ENCODE measurements at regions not wholly inside any gene's neighbourhood (a gene's known extent, or its start where the extent isn't known, plus 50 kb on each side); places are given as distances from the start of the nearest gene placed in this dataset.
A peak's percentile ranks its signal among the peaks of the same experiment; 100 is the strongest.
"Not testable (repeated sequence)": the region's sequence is repeated elsewhere in the genome, so short reads cannot be mapped to it uniquely, and the experiment has no call there.

- no peak for DNase-seq
These were observed 91.8 kb upstream of the CNKSR3 start for GRCh38 chr6:154602296-154602695.

DNA sequence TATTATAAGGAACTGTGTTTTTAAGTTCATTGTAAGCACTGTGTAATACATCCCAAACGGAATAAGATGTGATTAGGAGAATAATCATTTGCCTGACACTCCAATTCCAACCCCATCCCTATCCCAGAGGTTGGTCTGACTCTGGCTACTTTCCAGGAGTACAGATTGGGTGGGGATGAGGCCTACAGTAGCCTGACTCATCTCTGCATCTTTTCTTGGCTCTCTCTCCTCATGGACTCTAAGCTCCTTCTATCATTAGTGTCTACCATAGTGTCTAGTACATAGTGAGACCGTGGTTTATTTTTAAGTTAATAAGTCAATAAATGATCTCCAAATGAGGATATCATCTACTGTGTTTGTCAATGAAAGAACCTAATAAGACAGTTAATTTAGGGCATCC lies 92.2 kb upstream of the CNKSR3 start:
- no peak for DNase-seq

DNA sequence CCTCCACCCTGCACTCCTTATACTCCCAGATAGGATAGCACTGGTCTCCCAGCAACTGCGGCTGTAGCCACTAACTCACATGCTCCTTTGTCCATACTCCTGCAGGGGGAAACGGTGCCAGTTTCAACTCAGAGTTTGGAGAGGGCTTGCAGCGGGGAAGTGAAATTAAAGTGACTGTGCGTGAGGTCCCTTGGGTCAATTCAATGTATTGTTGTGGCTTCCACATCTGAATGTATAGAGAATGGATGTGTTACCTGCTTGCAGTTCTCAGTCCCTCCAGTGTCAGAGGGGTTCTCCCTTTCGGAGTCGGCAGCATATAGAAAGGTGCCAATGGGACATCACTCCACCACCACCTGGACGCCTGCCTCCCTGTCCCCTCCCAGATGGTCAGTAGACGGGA lies 93.6 kb upstream of the CNKSR3 start:
- no peak for DNase-seq

- DNase-seq, result no peak
These were observed 94.8 kb upstream of the CNKSR3 start for GRCh38 chr6:154605178-154605881.

GRCh38 chr6:154605882-154606370 lies 95.4 kb upstream of the CNKSR3 start:
- DNase-seq, result no peak

DNA sequence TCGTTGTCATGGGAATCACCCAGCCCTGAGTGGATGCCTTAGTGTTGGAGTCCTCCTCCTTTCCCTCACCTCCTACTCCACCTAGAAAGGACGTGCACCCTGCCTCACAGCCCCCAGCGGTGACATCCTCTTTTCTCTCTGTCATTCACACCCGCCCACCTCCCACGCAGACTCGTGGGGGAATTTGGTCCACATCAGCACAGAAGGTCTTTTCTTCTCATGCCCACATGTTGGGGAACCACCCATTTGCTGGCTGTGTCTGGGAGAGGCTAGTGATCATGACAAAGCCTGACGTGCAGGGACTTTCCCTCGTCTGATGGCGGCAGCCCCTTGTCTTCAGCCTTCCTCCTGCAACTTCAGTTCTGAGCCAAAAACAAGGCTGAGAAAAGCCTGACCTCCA lies 96.0 kb upstream of the CNKSR3 start:
- DNase-seq, result no peak

DNA sequence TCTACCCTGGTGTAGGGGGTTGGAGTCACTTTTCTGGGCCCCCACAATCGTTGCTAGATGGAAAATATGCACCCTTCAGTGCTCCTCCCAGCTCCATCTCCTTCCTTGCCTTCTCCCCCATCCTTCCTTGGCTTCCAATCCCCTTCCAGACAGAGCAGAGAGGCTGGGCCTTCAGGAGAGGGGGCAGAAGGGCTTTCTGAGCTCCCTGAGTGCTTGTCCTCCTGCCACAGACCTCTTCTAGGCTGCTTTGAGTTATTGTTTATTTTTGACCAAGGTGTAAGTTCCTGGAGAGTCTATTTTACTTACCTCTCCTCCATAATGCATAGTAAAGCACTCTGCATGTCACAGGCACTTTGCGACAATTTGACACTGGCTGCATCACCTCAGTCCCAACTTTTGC lies 96.4 kb upstream of the CNKSR3 start:
- no peak for DNase-seq

GRCh38 chr6:154611241-154611640 lies 100.8 kb upstream of the CNKSR3 start:
- no peak for DNase-seq

- no peak for DNase-seq
These were observed 101.4 kb upstream of the CNKSR3 start for GRCh38 chr6:154611847-154612246.

DNA sequence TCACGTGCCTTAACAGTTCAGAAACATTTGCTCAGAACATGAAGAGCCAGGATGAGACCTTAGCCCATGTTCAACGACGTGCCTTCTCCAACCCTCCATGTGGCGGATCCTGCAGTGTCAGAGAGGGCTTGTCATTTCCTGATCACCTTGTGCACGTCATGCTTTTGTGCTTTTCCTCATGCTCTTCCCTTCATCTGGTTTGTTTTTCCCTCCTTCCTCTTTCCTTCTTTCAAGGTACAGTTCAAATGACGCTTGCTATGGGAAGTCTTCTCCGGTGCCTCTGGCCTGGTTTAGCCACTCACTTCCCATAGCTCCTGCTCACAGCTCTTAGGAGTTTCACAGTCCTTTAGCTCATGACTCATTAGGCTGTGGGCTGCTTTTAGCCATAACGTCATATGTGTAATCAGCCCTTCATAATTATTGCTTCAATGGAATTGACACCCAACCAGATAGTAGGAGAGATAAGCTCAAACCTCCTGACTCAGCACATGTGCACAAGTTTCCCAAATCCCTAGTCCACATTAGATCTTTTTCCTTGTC lies 102.7 kb upstream of the CNKSR3 start:
- DNase-seq, result no peak

DNA sequence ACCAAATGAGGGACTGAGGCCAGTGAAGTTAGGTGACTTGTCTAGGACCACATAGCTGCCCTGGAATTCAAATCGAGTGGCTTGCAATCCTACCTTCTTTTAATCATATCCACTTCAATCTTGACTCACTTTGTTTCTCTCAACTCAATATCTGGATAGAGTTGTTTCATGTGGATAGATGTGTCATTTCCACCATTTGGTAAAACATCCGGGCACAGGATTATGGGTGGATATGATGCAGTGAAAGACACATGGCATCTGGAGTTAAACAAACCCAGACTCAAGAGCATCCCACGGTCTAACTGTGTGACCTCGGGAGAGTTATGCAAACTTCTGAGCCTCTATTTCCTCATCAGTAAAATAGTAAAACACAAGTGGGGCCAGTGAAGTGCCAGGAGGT lies 103.6 kb upstream of the CNKSR3 start:
- DNase-seq, result no peak

- no peak for DNase-seq
These were observed 104.2 kb upstream of the CNKSR3 start for GRCh38 chr6:154614641-154615040.

DNA sequence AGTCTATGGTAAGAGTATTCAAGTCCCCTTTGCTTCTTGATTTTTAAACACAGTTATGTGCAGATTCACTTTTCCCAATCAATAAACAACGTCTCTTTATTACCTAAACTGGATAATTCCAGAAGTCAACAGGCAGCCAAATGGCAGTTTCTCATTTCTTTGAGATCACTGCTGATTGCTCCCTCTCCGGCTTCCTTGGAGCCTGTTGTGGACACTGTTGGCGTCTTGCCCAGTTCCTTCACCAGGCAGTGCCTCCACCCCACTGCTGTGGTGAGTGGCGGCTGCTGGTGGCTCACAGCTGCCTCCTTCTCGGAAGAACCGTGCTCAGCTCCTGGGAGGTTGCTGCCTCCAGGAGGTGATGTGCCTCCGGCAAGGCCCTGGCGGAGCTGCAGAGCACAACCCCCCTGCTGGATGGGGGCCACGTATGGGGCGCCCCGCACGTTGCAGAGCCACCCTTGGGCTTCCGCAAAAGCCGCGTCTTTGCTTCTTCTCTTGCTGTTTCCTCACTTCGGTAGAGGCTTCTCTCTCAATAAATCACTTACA lies 105.1 kb upstream of the CNKSR3 start:
- DNase-seq, result peak; percentile 4

DNA sequence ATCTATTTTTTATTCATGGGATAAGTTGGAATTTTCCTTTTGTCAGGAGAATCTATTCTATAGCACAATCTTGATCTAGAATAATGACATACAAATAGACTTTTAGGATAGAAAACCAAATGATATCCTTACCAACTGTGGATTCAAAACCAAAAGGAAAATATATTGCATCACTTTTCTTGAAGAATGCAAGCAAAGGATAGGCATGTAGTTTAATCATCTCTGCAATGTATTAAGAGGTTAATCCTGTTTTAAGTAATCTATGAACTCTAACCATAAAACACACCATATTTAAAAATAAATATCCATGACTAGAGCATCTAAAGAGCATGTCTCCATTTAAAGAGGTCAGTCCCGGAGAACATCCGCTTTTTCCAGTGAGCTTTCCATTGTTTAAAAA lies 106.7 kb upstream of the CNKSR3 start:
- DNase-seq, result no peak

DNA sequence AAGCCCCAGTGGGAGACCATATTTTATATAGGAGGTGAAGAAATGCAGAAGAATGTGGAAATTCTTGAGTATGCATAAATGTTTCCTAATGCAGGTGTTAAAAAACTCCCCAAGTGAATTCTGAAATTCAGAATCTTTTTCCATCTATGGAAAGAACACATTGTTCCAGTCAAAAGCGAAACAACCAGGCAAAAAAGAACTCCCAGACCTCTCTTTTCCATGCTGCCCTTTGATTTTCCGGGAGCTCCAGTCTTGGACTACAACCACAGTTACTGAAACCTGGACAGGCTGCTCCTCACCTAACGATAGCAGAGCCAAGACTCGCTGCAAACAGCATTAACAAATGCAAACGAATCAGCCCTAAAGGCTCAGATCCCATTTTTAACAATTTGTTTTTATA lies 108.7 kb upstream of the CNKSR3 start:
- DNase-seq, result no peak

- no peak for DNase-seq
These were observed 111.2 kb upstream of the CNKSR3 start for GRCh38 chr6:154621686-154622085.

DNA sequence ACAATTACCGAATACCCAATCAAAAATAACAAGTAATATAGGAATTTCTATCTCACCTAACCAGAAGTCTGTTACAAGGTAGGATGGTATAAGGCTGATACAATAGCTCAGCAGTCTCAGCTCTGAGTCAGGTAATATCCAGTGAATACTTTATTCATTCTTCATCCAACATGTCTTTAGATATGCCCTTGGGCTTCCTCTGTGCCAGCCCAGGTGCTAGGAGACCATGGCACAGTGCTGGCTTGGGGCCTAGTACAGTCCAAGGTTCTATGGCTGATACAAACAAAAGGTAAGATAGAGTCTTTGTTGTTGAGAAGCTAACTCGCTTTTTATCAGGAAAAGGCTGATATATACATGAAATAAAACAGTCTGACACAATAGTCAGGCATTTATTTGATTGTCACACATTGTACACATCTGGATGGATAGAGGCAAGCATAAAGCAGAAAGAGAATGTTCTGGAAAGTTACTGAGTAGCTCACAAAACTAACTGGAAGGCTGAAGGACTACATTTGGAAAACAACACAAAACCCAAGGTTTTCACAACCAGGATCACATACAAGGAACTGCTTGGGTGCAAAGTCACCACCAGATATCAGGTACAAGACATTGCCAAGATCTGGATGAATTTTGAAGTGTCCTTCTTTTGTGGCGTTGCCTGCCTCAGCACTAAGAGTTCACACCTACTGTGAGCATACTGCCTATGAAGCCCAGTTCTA lies 110.4 kb upstream of the SCAF8 start:
- no peak for DNase-seq

DNA sequence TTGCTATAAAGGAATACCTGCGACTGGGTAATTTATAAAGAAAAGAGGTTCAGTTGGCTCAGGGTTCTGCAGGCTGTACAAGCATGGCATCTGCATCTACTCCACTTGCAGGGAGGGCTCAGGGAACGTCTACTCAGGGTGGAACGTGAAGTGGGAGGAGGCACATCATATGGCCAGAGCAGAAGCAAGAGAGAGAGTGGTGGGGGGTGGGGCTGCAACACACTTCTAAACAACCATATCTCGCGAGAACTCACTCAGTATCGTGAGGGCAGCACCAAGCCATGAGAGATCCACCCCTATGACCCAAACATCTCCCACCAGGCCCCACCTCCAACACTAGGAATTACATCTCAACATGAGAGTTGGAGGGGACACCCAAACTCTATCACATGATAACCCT lies 109.8 kb upstream of the SCAF8 start:
- no peak for DNase-seq

DNA sequence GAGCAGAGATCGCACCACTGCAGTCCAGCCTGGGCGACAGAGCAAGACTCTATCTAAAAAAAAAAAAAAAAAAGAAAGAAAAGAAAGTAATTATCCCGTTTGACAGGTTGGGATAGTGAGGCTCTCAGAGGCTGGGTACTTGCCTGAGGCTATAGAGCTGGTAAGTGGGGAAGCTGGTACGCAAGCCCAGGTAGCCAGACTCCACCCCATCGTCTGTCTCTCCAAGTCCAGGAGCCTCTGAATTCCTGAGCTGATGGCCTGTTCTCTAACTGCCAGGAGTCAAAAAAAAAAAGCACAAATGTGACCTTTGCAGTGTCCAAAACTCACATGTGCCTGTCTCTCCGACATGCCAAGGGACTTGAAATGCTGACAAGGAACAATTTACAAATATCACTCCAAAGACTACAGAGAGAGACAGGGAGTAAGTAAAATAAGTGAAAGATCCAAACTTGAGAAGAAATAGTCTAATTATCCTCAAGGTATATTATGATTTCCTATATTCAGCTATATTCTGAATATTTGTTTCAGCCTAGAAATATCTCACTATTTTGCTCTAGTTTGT lies 109.1 kb upstream of the SCAF8 start:
- DNase-seq, result no peak

DNA sequence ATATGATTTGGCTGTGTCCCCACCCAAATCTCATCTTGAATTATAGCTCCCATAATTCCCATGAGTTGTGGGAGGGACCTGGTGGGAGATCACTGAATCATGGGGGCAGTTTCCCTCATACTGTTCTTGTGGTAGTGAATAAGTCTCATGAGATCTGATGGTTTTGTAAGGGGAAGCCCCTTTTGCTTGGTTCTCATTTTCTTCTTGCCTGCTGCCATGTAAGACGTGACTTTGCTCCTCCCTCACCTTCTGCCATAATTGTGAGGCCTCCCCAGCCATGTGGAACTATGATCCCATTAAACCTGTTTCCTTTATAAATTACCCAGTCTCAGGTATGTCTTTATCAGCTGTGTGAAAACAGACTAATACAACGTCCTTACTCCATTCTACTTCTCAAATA lies 108.5 kb upstream of the SCAF8 start:
- DNase-seq, result not testable (repeated sequence)

- no peak for DNase-seq
These were observed 107.5 kb upstream of the SCAF8 start for GRCh38 chr6:154625721-154626120.

- DNase-seq, result no peak
These were observed 104.1 kb upstream of the SCAF8 start for GRCh38 chr6:154629127-154629526.

GRCh38 chr6:154632119-154632518 lies 101.1 kb upstream of the SCAF8 start:
- no peak for DNase-seq

All from occipital lobe (tissue), 1 donor.